ENCODE measurements at regions not wholly inside any gene's neighbourhood (a gene's known extent, or its start where the extent isn't known, plus 50 kb on each side); places are given as distances from the start of the nearest gene placed in this dataset.

DNA sequence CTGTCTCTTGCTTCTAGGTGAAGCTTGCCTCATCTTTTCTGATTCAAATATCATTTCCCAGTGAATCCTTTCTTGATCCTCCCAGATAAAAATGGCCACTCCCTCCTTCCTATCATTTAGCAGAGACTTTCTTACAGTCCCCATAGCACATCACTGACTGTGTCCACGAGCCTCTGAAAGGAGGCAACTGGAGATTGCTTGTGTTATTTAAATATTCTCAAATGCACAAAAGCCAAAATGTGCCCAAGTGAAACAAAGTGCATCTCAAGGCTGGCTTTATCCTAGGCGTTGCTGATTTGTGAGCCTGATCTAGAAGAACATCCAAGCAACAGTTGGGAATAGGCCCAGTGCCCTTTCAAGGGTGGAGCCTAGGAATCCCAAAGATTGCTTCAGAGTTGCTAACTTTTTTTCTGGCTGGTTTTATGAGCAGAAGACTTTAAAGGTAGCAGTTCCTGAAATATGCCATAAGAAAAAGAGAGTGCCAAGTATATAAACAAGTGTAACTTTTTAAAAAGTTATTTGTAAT, 393.6 kb downstream of the CD83 start:
- H3K27ac ChIP-seq (replicated peaks) = no peak overlapping the region
- no peak for DNase-seq
- TF ChIP-seq, protein P1, sequence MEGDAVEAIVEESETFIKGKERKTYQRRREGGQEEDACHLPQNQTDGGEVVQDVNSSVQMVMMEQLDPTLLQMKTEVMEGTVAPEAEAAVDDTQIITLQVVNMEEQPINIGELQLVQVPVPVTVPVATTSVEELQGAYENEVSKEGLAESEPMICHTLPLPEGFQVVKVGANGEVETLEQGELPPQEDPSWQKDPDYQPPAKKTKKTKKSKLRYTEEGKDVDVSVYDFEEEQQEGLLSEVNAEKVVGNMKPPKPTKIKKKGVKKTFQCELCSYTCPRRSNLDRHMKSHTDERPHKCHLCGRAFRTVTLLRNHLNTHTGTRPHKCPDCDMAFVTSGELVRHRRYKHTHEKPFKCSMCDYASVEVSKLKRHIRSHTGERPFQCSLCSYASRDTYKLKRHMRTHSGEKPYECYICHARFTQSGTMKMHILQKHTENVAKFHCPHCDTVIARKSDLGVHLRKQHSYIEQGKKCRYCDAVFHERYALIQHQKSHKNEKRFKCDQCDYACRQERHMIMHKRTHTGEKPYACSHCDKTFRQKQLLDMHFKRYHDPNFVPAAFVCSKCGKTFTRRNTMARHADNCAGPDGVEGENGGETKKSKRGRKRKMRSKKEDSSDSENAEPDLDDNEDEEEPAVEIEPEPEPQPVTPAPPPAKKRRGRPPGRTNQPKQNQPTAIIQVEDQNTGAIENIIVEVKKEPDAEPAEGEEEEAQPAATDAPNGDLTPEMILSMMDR (IDR thresholded peaks at IDR 0.05; ENCODE audit: borderline replicate concordance) = no peak
- H3K36me3 ChIP-seq = no peaks in the 10 kb centered on the region
- H3K27me3 ChIP-seq (ENCODE audit: low read depth) = no peaks in the 10 kb centered on the region
- no peaks in the 10 kb centered on the region for H3K4me1 ChIP-seq
- no peak overlapping the region for H3K4me3 ChIP-seq
- H3K9me3 ChIP-seq (replicated peaks) = no peaks in the 10 kb centered on the region
- intact Hi-C loops (cut with micrococcal nuclease) = no loop called here

DNA sequence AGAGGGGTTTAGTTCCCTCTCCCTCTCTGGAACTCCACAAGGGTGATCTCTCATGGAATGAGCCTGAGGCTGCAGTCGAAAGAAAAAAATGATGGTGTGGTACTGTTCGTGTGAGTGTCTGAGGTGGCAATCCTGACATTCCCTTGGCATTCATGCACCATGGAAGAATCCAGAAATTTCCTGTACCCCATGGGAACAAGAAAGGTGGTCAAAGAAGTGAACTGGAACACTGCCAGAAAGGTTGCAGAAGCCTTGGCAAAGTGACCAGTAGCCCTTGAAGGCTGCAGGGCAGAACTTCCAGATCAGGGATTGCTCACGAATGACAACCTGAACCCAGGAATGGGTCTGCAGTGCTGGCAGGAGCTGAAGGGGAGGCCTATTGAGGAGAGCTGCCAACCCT, 394.7 kb downstream of the CD83 start:
- H3K36me3 ChIP-seq = no peaks in the 10 kb centered on the region
- H3K4me3 ChIP-seq = no peak overlapping the region
- intact Hi-C loops (cut with micrococcal nuclease) = no loop called here
- TF ChIP-seq, protein P1 (IDR thresholded peaks at IDR 0.05; ENCODE audit: borderline replicate concordance) = no peak
- H3K4me1 ChIP-seq = no peaks in the 10 kb centered on the region
- H3K27ac ChIP-seq (replicated peaks) = no peak overlapping the region
- DNase-seq = no peak
- H3K9me3 ChIP-seq (replicated peaks) = no peaks in the 10 kb centered on the region
- no peaks in the 10 kb centered on the region for H3K27me3 ChIP-seq (ENCODE audit: low read depth)

DNA sequence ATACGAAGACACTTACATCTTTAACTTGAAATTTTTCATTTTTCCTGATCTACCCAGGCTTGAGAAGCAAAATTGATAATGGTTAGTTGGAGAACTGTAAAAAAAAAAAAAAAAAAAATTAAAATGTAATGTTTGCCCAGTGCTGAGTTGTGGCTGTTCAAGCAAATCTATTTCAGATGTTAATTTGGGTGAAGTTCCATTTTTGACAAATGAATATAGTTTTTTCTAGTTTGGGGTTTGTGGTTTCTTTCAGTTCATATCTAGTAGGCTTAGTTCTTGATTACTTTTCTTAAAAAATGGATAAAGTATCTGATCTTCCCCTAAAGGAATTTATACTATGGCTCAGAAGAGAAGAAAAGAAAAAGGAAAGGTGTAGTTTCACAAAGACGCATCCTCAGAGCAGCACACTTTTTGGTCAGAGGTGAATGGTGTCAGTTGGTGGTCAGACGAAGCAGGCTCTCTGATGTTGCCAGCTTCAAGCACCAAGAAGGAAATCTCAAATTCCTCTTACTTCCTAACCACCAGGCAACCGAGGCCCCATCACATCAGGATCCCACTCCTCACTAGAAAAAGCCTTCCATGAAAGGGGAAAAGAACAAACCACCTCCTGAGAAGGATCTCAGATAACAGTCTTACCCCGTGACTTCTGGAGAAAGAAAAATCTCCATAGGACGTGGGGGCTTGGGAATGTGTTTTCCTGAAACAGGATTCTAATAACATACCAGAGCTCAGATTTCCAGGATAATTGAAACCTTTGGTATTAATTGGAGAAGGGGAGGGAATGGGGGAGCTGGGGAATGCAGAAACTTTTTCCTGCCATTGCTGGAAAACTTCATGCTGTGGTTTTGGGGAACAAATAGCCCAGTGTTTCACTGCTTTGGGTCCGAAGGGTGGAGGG, 396.2 kb downstream of the CD83 start:
- TF ChIP-seq, protein P1 (IDR thresholded peaks at IDR 0.05; ENCODE audit: borderline replicate concordance) = no peak
- Histone ChIP-seq H3K27me3 (ENCODE audit: low read depth) (no peaks in the 10 kb centered on the region), H3K27ac (replicated peaks) (no peak overlapping the region), H3K4me3 (no peak overlapping the region), H3K36me3 (no peaks in the 10 kb centered on the region), H3K4me1 (no peaks in the 10 kb centered on the region), H3K9me3 (replicated peaks) (no peaks in the 10 kb centered on the region)
- no peak for DNase-seq
- intact Hi-C loops (cut with micrococcal nuclease) = no loop called here

DNA sequence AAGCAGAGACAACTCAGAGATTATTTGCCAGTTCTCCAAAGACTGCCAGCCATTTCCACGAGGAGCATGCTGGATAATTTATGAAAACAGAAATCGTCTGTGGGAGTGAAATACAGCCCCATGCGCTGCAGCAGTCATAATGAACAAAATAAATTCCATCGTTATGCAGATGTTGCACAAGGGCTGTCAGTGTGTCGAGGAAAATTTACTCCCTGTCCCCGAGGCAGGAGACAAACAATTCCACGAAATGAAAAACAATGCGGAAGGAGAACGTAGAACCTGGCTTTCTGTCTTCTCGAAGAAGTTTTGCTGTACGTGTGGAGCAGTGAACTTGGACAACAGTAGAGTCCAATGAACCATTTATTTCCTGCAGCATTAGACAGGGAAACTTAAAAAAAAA, 399.4 kb downstream of the CD83 start:
- DNase-seq = no peak
- TF ChIP-seq, protein P1 (IDR thresholded peaks at IDR 0.05; ENCODE audit: borderline replicate concordance) = no peak
- no peaks in the 10 kb centered on the region for H3K36me3 ChIP-seq

DNA sequence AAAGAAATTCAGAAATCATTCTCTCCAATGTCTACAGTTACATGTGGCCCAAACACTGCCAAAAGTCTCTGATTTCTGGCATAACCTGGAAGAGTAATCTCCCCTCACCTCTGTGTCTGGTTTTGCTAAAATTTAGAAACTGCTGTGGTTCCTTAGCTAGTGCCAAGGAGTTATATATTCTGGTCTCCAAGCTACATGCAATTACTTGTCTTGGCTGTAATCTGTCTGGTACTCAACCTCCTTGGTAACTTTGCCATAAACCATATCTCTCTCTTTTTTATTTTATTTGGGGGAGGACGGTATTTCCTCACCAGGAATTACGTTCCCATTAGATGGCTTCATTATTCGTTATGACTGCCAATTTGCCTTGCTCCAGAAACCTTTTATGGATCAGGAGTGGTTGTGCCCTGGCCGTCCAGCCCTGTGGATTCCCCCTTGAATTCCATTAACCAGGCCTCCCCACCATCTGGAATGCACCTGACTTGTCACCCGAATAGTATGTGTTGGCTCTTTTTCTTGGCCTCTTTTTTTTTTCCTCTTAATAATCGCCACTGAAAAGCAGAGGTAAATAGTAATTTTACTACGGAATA, 400.0 kb downstream of the CD83 start:
- H3K27me3 ChIP-seq (ENCODE audit: low read depth) = no peaks in the 10 kb centered on the region
- H3K36me3 ChIP-seq = no peaks in the 10 kb centered on the region
- H3K27ac ChIP-seq (replicated peaks) = no peak overlapping the region
- TF ChIP-seq, protein P1 (IDR thresholded peaks at IDR 0.05; ENCODE audit: borderline replicate concordance) = no peak
- H3K9me3 ChIP-seq (replicated peaks) = no peaks in the 10 kb centered on the region
- no peak overlapping the region for H3K4me3 ChIP-seq
- no peak for DNase-seq
- H3K4me1 ChIP-seq = peaks cover 5% of the 10 kb centered on the region
- intact Hi-C loops (cut with micrococcal nuclease) = no loop called here

More for the DNA sequence above, 399.4 kb downstream of the CD83 start:
- Histone ChIP-seq H3K27me3 (ENCODE audit: low read depth) (no peaks in the 10 kb centered on the region), H3K4me1 (peaks cover 5% of the 10 kb centered on the region), H3K9me3 (replicated peaks) (no peaks in the 10 kb centered on the region), H3K4me3 (no peak overlapping the region), H3K27ac (replicated peaks) (no peak overlapping the region)
- intact Hi-C loops (cut with micrococcal nuclease) = no loop called here
